ENCODE measurements at regions not wholly inside any gene's neighbourhood (a gene's known extent, or its start where the extent isn't known, plus 50 kb on each side); places are given as distances from the start of the nearest gene placed in this dataset.

- TF ChIP-seq CTCF (IDR thresholded peaks at IDR 0.05) (no peak), REST (IDR thresholded peaks at IDR 0.05; ENCODE audit: insufficient read depth in 1 of 2, low read depth in 2 of 2, low read length in 1 of 2) (no peak), SIN3A (IDR thresholded peaks at IDR 0.05; ENCODE audit: borderline replicate concordance, insufficient read depth, low read depth, low read length) (no peak)
These were observed 57.0 kb upstream of the PLAC8 start for GRCh38 chr4:83171436-83172039.

Measured in Panc1 (cell line).